ENCODE measurements at regions not wholly inside any gene's neighbourhood (a gene's known extent, or its start where the extent isn't known, plus 50 kb on each side); places are given as distances from the start of the nearest gene placed in this dataset.

DNA sequence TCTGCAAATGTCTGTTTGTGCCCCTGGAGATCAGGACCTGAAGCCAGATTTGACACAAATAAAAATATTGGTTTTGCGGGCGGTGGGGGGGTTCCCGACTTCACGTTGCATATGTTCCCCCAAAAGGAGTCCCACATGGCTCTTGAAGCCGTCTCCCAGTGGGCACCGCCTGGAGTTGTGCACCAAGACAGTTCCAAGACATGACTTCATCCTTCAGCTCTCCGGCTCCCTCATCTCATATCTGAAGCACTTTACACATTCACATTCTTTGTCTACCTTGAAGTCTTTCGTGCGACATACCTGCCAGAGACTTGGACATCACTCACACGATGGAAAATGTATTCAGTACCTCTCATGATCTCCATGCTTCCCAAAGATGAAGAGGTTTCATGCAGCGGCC is 362.8 kb upstream of the FOXK1 start:
- no peak overlapping the region for H3K4me3 Mint-ChIP-seq (ENCODE audit: unreplicated experiment)
- H3K4me1 Mint-ChIP-seq (ENCODE audit: low read depth), result no peaks in the 10 kb centered on the region
- H3K27ac Mint-ChIP-seq (ENCODE audit: unreplicated experiment), result no peak overlapping the region
- H3K27me3 Mint-ChIP-seq (ENCODE audit: low read depth), result peaks cover 17% of the 10 kb centered on the region
- no peak for DNase-seq (ENCODE audit: low spot score)
- H3K36me3 Mint-ChIP-seq (ENCODE audit: low read depth), result no peaks in the 10 kb centered on the region
- TF ChIP-seq, protein P1, sequence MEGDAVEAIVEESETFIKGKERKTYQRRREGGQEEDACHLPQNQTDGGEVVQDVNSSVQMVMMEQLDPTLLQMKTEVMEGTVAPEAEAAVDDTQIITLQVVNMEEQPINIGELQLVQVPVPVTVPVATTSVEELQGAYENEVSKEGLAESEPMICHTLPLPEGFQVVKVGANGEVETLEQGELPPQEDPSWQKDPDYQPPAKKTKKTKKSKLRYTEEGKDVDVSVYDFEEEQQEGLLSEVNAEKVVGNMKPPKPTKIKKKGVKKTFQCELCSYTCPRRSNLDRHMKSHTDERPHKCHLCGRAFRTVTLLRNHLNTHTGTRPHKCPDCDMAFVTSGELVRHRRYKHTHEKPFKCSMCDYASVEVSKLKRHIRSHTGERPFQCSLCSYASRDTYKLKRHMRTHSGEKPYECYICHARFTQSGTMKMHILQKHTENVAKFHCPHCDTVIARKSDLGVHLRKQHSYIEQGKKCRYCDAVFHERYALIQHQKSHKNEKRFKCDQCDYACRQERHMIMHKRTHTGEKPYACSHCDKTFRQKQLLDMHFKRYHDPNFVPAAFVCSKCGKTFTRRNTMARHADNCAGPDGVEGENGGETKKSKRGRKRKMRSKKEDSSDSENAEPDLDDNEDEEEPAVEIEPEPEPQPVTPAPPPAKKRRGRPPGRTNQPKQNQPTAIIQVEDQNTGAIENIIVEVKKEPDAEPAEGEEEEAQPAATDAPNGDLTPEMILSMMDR (IDR thresholded peaks at IDR 0.05), result no peak
- peaks cover 18% of the 10 kb centered on the region for H3K9me3 Mint-ChIP-seq (ENCODE audit: low read depth)

DNA sequence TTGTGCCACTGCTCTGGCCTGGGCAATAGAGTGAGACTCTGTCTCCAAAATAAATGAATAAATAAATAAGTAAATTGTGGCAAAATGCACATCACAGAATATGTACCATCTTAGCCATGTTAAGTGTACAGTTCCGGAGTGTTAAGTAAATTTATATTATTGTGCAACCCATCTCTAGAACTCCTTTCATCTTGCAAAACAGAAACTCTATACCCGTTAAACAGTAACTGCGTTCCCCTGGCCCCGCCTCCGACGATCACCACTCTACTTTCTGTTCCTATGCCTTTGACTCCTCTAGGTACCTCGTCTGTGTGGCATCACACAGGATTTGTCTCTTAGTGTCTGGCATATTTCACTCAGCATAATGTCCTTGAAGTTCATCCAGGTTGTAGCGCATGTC is 356.4 kb upstream of the FOXK1 start:
- peaks cover 7% of the 10 kb centered on the region for H3K9me3 Mint-ChIP-seq (ENCODE audit: low read depth)

DNA sequence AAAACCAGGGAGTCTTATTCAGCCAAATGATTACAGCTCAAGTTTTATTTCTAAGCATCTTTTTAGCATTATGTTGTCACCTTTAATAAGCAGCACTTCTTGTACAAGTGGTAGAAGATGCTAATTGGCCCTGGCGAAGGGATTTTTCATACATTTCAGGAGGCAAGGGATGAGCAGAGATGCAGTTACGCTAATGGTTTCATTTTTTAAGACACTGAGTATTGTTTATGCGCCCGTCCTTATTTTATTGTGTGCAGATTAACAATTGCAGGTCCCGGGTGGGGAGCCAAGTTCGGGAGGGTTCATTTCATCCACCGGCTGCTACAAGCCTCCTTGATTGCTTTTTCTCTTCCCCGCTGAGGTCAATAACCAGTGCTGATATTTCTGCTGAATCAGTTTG is 350.4 kb upstream of the FOXK1 start:
- Mint-ChIP-seq H3K27me3 (ENCODE audit: low read depth) (peaks cover 2% of the 10 kb centered on the region), H3K4me1 (ENCODE audit: low read depth) (no peaks in the 10 kb centered on the region), H3K9me3 (ENCODE audit: low read depth) (no peaks in the 10 kb centered on the region), H3K36me3 (ENCODE audit: low read depth) (no peaks in the 10 kb centered on the region), H3K27ac (ENCODE audit: unreplicated experiment) (no peak overlapping the region), H3K4me3 (ENCODE audit: unreplicated experiment) (no peak overlapping the region)
- TF ChIP-seq, protein P1 (IDR thresholded peaks at IDR 0.05), result no peak
- DNase-seq (ENCODE audit: low spot score), result no peak

More for the DNA sequence above, 356.4 kb upstream of the FOXK1 start:
- Mint-ChIP-seq H3K4me3 (ENCODE audit: unreplicated experiment) (no peak overlapping the region), H3K4me1 (ENCODE audit: low read depth) (no peaks in the 10 kb centered on the region), H3K36me3 (ENCODE audit: low read depth) (no peaks in the 10 kb centered on the region), H3K27ac (ENCODE audit: unreplicated experiment) (no peak overlapping the region), H3K27me3 (ENCODE audit: low read depth) (peaks cover 4% of the 10 kb centered on the region)
- TF ChIP-seq, protein P1 (IDR thresholded peaks at IDR 0.05), result no peak
- no peak for DNase-seq (ENCODE audit: low spot score)

DNA sequence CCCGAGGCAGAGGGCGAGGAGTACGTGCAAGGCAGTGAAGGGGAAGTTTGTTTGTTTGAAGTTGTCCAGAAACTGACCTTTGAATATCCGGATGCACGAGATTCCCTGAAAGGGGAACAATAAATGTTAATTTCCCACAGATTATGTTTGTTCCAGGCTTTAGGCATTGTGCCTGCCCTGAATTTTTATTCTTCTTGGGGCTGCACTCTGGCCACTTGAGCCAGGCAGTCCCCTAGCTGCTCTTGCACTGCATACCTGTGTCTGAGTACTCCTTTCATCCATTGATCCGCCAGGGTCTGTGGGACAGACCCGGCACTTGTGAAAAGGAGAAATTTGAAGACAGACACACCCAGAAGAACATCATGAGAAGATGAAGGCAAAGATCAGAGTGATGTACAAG is 343.5 kb upstream of the FOXK1 start:
- Mint-ChIP-seq H3K9me3 (ENCODE audit: low read depth) (peaks cover 3% of the 10 kb centered on the region), H3K36me3 (ENCODE audit: low read depth) (no peaks in the 10 kb centered on the region), H3K27ac (ENCODE audit: unreplicated experiment) (no peak overlapping the region), H3K4me3 (ENCODE audit: unreplicated experiment) (no peak overlapping the region), H3K27me3 (ENCODE audit: low read depth) (peaks cover 2% of the 10 kb centered on the region), H3K4me1 (ENCODE audit: low read depth) (no peaks in the 10 kb centered on the region)
- DNase-seq (ENCODE audit: low spot score), result no peak
- TF ChIP-seq, protein P1 (IDR thresholded peaks at IDR 0.05), result no peak

DNA sequence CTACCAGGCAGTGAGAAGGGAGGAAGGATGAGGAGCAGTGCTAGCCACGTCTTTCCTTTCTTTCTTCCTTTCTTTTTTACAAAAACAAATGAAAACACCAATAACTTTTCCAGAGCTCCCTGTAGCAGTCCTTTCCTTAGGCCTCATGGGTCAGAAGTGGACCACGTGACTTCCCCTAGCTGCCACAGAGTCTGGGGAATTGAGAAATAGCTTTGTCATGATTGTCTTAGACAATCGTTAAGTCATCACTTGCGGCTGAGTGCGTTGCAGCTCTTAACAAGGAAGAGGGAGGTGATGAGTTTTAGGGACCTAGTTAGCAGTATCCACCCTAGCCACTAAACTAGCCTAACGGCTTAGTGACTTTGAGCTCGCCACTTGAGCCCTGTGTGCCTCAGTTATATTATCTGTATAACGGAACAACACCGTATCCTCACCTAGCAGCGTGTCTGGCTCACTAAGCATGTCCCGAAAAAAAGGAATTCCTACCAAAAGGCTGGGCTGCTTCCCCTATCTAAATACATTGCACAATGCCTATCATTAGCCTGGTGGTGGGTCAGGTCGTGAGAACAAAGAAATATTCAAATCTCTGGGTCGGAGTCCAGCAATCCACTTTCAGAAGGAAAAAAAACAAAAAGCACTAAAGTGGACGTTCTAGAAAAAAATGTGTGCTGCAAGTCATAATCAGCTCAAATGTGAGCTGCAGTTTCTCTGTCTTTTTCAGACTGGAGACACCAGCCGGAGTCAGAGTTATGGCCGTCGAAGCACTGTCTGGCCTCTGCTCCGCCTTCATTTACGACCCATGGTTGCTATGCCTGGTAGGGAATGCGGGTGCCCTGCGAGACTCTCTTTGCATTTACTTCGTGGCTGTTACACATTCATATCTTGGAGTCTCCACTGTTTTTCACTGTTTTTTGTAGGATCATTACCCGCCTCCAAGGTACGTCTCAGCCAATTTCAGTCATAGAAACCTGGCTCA is 338.5 kb upstream of the FOXK1 start:
- H3K27me3 Mint-ChIP-seq (ENCODE audit: low read depth), result peaks cover 4% of the 10 kb centered on the region
- H3K9me3 Mint-ChIP-seq (ENCODE audit: low read depth), result peaks cover 14% of the 10 kb centered on the region
- no peak overlapping the region for H3K27ac Mint-ChIP-seq (ENCODE audit: unreplicated experiment)

More for the DNA sequence above, 338.5 kb upstream of the FOXK1 start:
- TF ChIP-seq, protein P1 (IDR thresholded peaks at IDR 0.05), result no peak
- Mint-ChIP-seq H3K4me3 (ENCODE audit: unreplicated experiment) (no peak overlapping the region), H3K36me3 (ENCODE audit: low read depth) (no peaks in the 10 kb centered on the region), H3K4me1 (ENCODE audit: low read depth) (no peaks in the 10 kb centered on the region)
- DNase-seq (ENCODE audit: low spot score), result no peak
